ENCODE measurements at regions not wholly inside any gene's neighbourhood (a gene's known extent, or its start where the extent isn't known, plus 50 kb on each side); places are given as distances from the start of the nearest gene placed in this dataset.

GRCh38 chr11:120056301-120057027, 81.4 kb downstream of the TRIM29 start:
- no peak for TF ChIP-seq CTCF (conservative IDR thresholded peaks at IDR 0.05; ENCODE audit: low read depth in 2 of 2)
- TF ChIP-seq JUNB (IDR thresholded peaks at IDR 0.05; ENCODE audit: unreplicated experiment) = no peak
- no peak for TF ChIP-seq REST (IDR thresholded peaks at IDR 0.05; ENCODE audit: unreplicated experiment)
- TF ChIP-seq POLR2AphosphoS5 (IDR thresholded peaks at IDR 0.05; ENCODE audit: low read depth) = no peak
- no peak for TF ChIP-seq ZNF331 (CRISPR knock-in tag; IDR thresholded peaks at IDR 0.05; ENCODE audit: low read depth)
- no peak for TF ChIP-seq EZH2 (IDR thresholded peaks at IDR 0.05; ENCODE audit: low read depth, unreplicated experiment)
- no peak for TF ChIP-seq ZNF462 (CRISPR knock-in tag; IDR thresholded peaks at IDR 0.05)
- TF ChIP-seq NANOG (IDR thresholded peaks at IDR 0.05; ENCODE audit: borderline replicate concordance) = no peak
